ENCODE measurements at regions not wholly inside any gene's neighbourhood (a gene's known extent, or its start where the extent isn't known, plus 50 kb on each side); places are given as distances from the start of the nearest gene placed in this dataset.

DNA sequence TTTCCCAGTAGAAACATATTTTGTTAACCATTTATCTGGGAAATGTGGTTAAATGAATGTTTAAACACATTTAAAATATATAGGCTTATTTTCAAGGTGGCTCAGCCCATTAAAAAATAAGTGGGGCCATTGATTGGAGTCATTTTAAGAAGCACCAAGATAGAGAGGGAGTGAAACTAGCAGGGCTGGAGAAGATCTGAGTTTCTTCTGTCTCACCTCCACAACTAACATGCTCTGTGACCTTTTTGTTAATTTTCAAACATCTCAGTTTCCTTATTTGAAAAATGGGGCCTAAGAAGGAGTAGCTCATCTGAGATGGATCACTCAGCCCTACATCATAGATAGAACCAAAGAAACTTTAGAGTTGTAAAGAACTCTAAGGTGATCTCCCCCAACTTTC is 254.8 kb downstream of the KCNS3 start:
- H3K36me3 Mint-ChIP-seq (ENCODE audit: low read depth): no peaks in the 10 kb centered on the region
- ChIA-PET POLR2A (no interaction called here), CTCF (interaction anchor here (1.9 kb wide), 1 partner anchor 14 kb away, joined by 5 read pairs; no protein-coding TSS in a partner anchor)
- intact Hi-C loops (cut with DNase I, micrococcal nuclease): no loop called here
- no peak for ATAC-seq
- peaks cover 3% of the 10 kb centered on the region for H3K27me3 Mint-ChIP-seq
- no peak overlapping the region for H3K4me3 Mint-ChIP-seq
- H3K27ac Mint-ChIP-seq: no peak overlapping the region
- DNase-seq: no peak
- H3K4me1 Mint-ChIP-seq: peaks cover 6% of the 10 kb centered on the region
- no peaks in the 10 kb centered on the region for H3K9me3 Mint-ChIP-seq (ENCODE audit: low read depth)

DNA sequence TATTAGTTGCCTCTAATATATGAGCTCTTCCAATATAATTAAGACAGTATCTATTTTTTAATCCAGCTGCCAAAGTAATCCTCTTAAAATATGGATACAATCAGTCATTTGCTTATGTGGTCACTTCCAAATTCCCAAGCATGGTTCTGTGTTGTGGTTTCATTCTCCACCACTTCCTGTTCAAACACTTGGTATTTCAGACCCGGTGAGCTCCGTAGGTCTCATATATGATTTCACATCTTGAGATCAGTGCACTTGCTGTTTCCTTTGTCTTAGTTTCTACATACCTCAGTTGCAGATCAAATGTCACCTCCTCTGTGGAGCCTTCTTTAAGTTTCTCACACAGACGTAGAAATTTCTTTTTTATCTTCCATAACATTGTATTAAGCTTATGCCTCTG is 254.2 kb downstream of the KCNS3 start:
- Mint-ChIP-seq H3K4me1 (peaks cover 6% of the 10 kb centered on the region), H3K27ac (no peak overlapping the region), H3K36me3 (ENCODE audit: low read depth) (no peaks in the 10 kb centered on the region), H3K27me3 (peaks cover 3% of the 10 kb centered on the region), H3K4me3 (no peak overlapping the region), H3K9me3 (ENCODE audit: low read depth) (no peaks in the 10 kb centered on the region)
- DNase-seq (no peak), ATAC-seq (no peak)
- intact Hi-C loops (cut with DNase I, micrococcal nuclease): no loop called here
- POLR2A ChIA-PET: no interaction called here
- CTCF ChIA-PET: interaction anchor here (1.9 kb wide), 1 partner anchor 15 kb away, joined by 5 read pairs; no protein-coding TSS in a partner anchor

DNA sequence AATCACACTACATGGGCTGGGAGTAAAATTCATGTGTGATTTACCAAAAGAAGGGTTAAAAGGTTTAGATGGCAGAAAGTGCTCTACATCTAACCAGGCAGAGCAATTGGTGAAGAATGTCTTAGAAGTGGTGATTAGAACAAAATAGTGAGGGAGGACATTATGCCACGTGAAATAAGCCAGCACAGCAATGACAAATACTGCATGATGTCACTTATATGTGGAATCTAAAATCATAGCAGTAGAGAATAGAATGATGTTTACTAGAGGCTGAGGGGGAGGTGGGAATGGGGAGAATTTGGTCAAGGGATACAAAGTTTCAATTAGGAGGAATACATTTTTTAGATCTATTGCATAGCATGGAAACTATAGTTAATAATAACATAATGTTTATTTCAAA is 253.3 kb downstream of the KCNS3 start:
- intact Hi-C loops (cut with DNase I, micrococcal nuclease): no loop called here

DNA sequence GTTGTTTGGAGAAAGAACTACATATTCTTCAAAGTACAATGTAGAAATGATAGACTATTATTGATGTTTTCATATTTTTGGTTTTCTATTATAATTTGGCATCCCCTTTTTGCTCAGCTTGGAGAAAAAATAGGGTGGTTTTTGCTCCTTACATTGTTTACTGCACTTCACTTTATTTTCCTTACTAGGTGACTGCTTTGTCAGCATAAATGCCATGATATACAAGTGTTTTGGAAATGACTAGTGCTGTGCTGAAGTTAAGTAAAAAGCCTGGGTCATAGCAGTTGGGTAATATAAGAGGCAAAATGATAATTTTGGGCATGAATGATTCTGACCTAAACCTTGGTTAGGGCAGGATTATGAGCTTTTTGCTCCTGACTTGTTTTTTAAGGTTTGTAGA is 250.9 kb downstream of the KCNS3 start:
- DNase-seq (no peak), ATAC-seq (no peak)
- no peaks in the 10 kb centered on the region for H3K36me3 Mint-ChIP-seq (ENCODE audit: low read depth)
- H3K4me3 Mint-ChIP-seq: no peak overlapping the region
- ChIA-PET POLR2A (no interaction called here), CTCF (no interaction called here)
- intact Hi-C loops (cut with DNase I, micrococcal nuclease): no loop called here
- H3K4me1 Mint-ChIP-seq: peaks cover 6% of the 10 kb centered on the region
- no peak overlapping the region for H3K27ac Mint-ChIP-seq
- H3K9me3 Mint-ChIP-seq (ENCODE audit: low read depth): no peaks in the 10 kb centered on the region
- peaks cover 3% of the 10 kb centered on the region for H3K27me3 Mint-ChIP-seq

More for the DNA sequence above, 253.3 kb downstream of the KCNS3 start:
- ChIA-PET POLR2A (no interaction called here), CTCF (no interaction called here)
- peaks cover 3% of the 10 kb centered on the region for H3K27me3 Mint-ChIP-seq
- H3K36me3 Mint-ChIP-seq (ENCODE audit: low read depth): no peaks in the 10 kb centered on the region
- no peak overlapping the region for H3K27ac Mint-ChIP-seq
- H3K9me3 Mint-ChIP-seq (ENCODE audit: low read depth): no peaks in the 10 kb centered on the region
- ATAC-seq (no peak), DNase-seq (no peak)
- peaks cover 6% of the 10 kb centered on the region for H3K4me1 Mint-ChIP-seq
- H3K4me3 Mint-ChIP-seq: no peak overlapping the region

DNA sequence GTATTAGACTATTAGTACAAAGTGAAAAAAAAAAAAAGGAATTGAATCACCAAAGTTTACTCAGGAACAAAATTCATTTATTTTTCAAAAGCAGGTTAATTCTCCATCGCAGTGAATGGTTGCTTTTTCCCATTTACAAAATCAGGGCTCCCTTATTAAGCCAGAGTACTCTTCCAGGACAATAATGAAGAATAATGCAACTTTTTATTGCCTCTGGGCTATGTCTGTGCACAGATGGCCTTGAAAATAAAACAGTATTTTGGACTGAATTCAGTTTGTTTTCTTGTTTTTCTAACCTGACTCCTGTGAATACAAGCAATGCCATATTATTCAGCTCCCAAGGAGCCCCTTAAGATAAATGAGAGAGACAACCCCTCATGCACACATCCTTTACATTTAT is 246.8 kb downstream of the KCNS3 start:
- ChIA-PET CTCF (no interaction called here), POLR2A (no interaction called here)
- H3K9me3 Mint-ChIP-seq (ENCODE audit: low read depth): no peaks in the 10 kb centered on the region
- intact Hi-C loops (cut with DNase I, micrococcal nuclease): no loop called here
- H3K36me3 Mint-ChIP-seq (ENCODE audit: low read depth): no peaks in the 10 kb centered on the region
- no peak overlapping the region for H3K27ac Mint-ChIP-seq
- no peaks in the 10 kb centered on the region for H3K4me1 Mint-ChIP-seq
- ATAC-seq: no peak
- DNase-seq: no peak
- no peak overlapping the region for H3K4me3 Mint-ChIP-seq
- H3K27me3 Mint-ChIP-seq: peaks cover 11% of the 10 kb centered on the region

DNA sequence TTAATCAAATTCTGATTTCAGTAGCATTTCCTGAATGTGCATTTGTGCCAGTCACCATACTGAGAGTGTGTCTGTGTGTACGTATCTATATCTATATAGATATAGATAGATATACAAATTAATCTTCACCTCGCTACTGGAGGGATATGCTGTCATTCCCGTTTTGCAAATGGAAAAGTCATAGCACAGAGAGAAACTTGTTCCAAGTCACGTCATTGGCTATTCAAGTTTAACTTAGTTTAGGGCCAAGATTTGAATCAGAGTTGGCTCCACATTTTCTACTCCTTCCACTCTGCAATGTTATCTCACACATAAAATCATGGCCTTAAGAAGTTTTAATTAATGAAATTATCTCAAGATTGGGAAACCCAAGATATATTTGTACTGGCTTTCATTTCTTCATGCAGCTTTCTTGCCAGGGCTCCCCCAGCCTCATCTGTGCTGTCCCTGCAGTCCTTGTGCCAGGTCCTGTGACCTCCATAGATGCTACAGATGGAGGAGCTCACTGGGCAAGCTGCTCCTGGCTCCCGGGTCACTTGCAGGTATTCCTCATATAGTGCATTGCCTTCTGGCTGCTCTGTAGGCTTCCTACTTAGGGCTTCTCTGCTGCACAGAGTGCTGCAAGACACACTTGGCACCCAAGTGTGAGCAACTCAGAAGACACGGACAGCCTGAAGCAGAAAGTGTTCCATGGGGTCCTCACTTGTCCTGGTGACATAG is 245.8 kb downstream of the KCNS3 start:
- Mint-ChIP-seq H3K36me3 (ENCODE audit: low read depth) (no peaks in the 10 kb centered on the region), H3K9me3 (ENCODE audit: low read depth) (no peaks in the 10 kb centered on the region), H3K4me3 (no peak overlapping the region), H3K27ac (no peak overlapping the region), H3K4me1 (no peaks in the 10 kb centered on the region), H3K27me3 (peaks cover 11% of the 10 kb centered on the region)
- ATAC-seq (no peak), DNase-seq (no peak)
- ChIA-PET POLR2A (no interaction called here), CTCF (no interaction called here)
- intact Hi-C loops (cut with DNase I, micrococcal nuclease): no loop called here

DNA sequence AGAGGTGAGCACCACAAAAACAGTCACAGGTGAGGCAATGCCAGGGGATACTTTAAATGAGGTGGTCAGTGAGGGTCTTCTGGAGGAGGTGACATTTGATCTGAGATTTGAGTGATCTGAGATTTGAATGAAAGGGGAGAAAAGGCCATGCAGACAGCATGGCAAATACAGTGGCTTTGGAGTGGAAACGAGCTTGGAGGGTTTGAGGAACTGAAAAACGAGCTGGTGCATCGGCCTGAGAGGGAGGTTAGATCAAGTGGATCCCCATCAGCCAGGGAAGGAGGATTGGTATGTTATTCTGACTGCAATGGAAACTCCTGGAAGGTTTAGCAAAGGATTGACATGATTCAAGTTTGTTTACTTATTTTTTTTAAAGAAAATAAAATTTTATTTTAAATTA is 245.1 kb downstream of the KCNS3 start:
- POLR2A ChIA-PET: no interaction called here
- DNase-seq (no peak), ATAC-seq (no peak)
- H3K27ac Mint-ChIP-seq: no peak overlapping the region
- no peaks in the 10 kb centered on the region for H3K4me1 Mint-ChIP-seq
- H3K36me3 Mint-ChIP-seq (ENCODE audit: low read depth): no peaks in the 10 kb centered on the region
- H3K27me3 Mint-ChIP-seq: peaks cover 11% of the 10 kb centered on the region
- CTCF ChIA-PET: interaction anchor here (0.8 kb wide), 1 partner anchor 935 kb away, joined by 3 read pairs; no protein-coding TSS in a partner anchor
- H3K9me3 Mint-ChIP-seq (ENCODE audit: low read depth): no peaks in the 10 kb centered on the region
- H3K4me3 Mint-ChIP-seq: no peak overlapping the region
- intact Hi-C loops (cut with DNase I, micrococcal nuclease): no loop called here

DNA sequence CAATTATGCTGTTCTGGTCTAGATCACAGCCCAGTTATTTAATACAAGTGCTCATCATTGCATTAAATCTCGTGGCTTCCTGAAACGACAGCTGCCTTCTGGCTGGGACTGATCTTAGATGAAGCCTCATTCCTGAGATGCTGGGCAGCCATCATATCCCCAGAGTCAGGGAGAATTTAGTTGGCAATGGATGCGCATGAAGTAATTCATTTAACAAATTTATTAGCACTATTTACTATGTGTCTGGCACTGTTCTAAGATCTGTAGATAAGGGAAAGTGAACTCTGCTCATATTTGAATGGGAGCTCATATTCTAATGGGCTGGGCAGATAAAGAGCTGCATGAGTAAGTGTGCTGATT is 244.7 kb downstream of the KCNS3 start:
- H3K9me3 Mint-ChIP-seq (ENCODE audit: low read depth): no peaks in the 10 kb centered on the region
- H3K4me3 Mint-ChIP-seq: no peak overlapping the region
- no peak for ATAC-seq
- H3K27me3 Mint-ChIP-seq: peaks cover 11% of the 10 kb centered on the region
- POLR2A ChIA-PET: no interaction called here
- CTCF ChIA-PET: interaction anchor here (0.8 kb wide), 1 partner anchor 934 kb away, joined by 3 read pairs; no protein-coding TSS in a partner anchor
- no peaks in the 10 kb centered on the region for H3K4me1 Mint-ChIP-seq
- DNase-seq: no peak
- H3K27ac Mint-ChIP-seq: no peak overlapping the region
- intact Hi-C loops (cut with DNase I, micrococcal nuclease): no loop called here
- H3K36me3 Mint-ChIP-seq (ENCODE audit: low read depth): no peaks in the 10 kb centered on the region

DNA sequence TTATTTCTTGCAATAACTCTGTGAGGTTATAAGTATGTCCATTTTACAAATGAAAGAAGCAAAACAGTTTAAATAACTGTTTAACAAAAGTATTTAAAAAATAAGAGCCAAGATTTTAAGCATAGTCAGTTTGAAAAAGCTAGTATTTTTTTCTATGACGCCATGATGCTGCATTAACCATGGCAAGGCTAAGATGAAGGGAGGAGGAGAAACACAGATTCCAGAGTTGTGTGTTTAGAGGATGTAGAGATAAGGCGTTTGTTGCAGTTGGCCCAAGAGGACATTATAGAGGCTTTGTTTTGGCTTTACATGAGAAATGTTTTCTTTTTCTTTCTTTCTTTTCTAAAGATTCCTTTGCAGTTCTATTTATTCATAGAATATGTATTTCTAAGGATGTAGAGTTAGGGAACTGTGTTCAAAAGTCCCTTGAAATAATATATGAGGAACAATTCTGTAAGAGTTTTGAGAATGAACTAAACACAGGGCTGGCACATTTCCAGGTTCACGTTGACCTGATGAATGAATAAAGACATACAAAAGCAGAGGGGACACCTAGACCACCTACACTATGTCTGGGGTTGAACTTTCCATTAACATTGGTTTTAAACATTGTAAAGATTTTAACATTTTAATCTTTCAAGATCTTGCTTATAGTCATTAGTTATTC is 244.2 kb downstream of the KCNS3 start:
- Mint-ChIP-seq H3K27me3 (peaks cover 11% of the 10 kb centered on the region), H3K4me3 (no peak overlapping the region), H3K27ac (no peak overlapping the region), H3K36me3 (ENCODE audit: low read depth) (no peaks in the 10 kb centered on the region), H3K4me1 (no peaks in the 10 kb centered on the region), H3K9me3 (ENCODE audit: low read depth) (no peaks in the 10 kb centered on the region)
- DNase-seq (no peak), ATAC-seq (no peak)
- CTCF ChIA-PET: interaction anchor here (0.8 kb wide), 1 partner anchor 934 kb away, joined by 3 read pairs; no protein-coding TSS in a partner anchor
- intact Hi-C loops (cut with DNase I, micrococcal nuclease): no loop called here
- POLR2A ChIA-PET: no interaction called here

DNA sequence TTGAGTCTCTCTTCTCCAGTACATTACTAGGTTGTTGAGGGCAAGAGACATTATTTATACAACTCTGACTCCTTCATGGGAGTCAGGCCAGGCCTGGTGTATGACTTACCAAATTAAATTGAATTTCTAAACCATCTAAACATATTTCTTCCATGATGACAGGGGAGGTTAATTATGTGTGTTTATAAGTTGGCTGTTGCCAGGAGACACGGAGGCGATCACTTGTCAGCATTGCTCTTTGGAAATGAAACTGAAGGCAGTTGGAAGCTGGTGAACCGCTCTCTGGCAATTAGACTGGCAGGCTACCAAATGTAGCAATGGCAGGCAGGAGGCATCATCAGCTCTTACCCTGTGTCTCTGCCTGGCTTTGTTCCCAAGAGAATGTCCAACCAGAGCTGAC is 241.4 kb downstream of the KCNS3 start:
- Mint-ChIP-seq H3K36me3 (ENCODE audit: low read depth) (no peaks in the 10 kb centered on the region), H3K9me3 (ENCODE audit: low read depth) (no peaks in the 10 kb centered on the region), H3K27ac (no peak overlapping the region), H3K4me3 (no peak overlapping the region), H3K27me3 (peaks cover 11% of the 10 kb centered on the region), H3K4me1 (no peaks in the 10 kb centered on the region)
- intact Hi-C loops (cut with DNase I, micrococcal nuclease): no loop called here
- ATAC-seq (no peak), DNase-seq (no peak)
- CTCF ChIA-PET: interaction anchor here (1.6 kb wide), 1 partner anchor 30 kb away, joined by 5 read pairs; no protein-coding TSS in a partner anchor
- POLR2A ChIA-PET: no interaction called here

DNA sequence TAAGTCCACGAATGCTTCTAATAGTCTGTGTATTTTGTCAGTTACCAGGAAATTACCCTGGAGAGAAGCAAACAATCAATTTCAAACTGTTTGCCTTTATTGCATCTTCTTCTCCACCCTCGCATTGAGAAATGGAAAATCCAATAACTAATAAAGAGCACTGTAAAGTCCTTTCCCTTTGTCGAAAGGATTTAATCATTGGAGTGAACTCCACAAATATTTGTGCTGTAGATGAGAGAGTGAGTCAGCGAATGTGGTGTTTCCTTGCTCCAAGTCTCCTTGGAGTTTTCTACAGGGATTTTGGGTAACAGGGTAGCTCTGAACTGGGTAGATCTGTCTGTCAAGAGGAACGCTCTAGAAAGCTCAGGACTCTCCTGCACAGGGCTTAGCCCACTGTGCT is 240.2 kb downstream of the KCNS3 start:
- POLR2A ChIA-PET: no interaction called here
- Mint-ChIP-seq H3K4me1 (no peaks in the 10 kb centered on the region), H3K4me3 (no peak overlapping the region), H3K27me3 (peaks cover 11% of the 10 kb centered on the region), H3K9me3 (ENCODE audit: low read depth) (no peaks in the 10 kb centered on the region), H3K27ac (no peak overlapping the region), H3K36me3 (ENCODE audit: low read depth) (no peaks in the 10 kb centered on the region)
- intact Hi-C loops (cut with DNase I, micrococcal nuclease): no loop called here
- CTCF ChIA-PET: interaction anchor here (1.6 kb wide), 1 partner anchor 31 kb away, joined by 5 read pairs; no protein-coding TSS in a partner anchor
- DNase-seq (no peak), ATAC-seq (no peak)

DNA sequence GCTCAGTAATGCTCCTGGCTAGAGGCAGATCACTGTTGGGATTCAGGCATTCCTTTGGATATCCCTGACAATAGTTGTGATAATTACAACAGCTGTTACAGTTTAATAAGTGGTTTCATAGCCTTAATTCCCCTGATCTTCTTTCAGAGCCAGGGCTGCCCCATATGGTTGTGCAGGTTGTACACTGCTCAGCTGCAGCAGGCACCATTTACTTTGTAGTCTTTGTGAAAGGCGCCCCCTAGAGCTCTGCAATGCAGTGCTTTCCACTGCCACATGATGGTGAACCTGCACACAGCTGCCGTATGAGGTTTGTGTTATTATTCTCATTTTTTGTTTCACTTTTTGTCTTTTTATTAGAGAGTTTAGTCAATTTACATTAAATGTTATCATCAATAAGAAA is 239.1 kb downstream of the KCNS3 start:
- POLR2A ChIA-PET: no interaction called here
- Mint-ChIP-seq H3K27ac (no peak overlapping the region), H3K9me3 (ENCODE audit: low read depth) (no peaks in the 10 kb centered on the region), H3K4me1 (no peaks in the 10 kb centered on the region), H3K27me3 (peaks cover 7% of the 10 kb centered on the region), H3K36me3 (ENCODE audit: low read depth) (no peaks in the 10 kb centered on the region), H3K4me3 (no peak overlapping the region)
- intact Hi-C loops (cut with DNase I, micrococcal nuclease): loop anchor here in 1 of 2 experiments (1.0 kb wide), 1 partner anchor 266 kb away; no protein-coding TSS in a partner anchor
- DNase-seq (peak; percentile 48), ATAC-seq (peak; percentile 57)
- CTCF ChIA-PET: no interaction called here

Data from activated CD4-positive, alpha-beta T cell treated with anti-CD3 and anti-CD28 coated beads for 36 hours (primary cell).